HS-5 (cell line): ENCODE measurements at regions not wholly inside any gene's neighbourhood (a gene's known extent, or its start where the extent isn't known, plus 50 kb on each side); places are given as distances from the start of the nearest gene placed in this dataset.

Source experiments
- DNase-seq: peaks from one replicate; pipeline ENCODE4 v3.0.0-alpha.2; 2012; ENCODE audit warnings: low read depth

GRCh38 chr13:107743983-107744382 is 471.4 kb downstream of the LIG4 start:
- no peak for DNase-seq

GRCh38 chr13:107743526-107743925 is 471.8 kb downstream of the LIG4 start:
- no peak for DNase-seq

GRCh38 chr13:107743100-107743499 is 472.2 kb downstream of the LIG4 start:
- DNase-seq: no peak

- no peak for DNase-seq
These were observed 472.8 kb downstream of the LIG4 start for GRCh38 chr13:107742544-107742943.

GRCh38 chr13:107738004-107738403 is 477.3 kb downstream of the LIG4 start:
- DNase-seq: no peak

- no peak for DNase-seq
These were observed 478.6 kb downstream of the LIG4 start for GRCh38 chr13:107736731-107737130.

GRCh38 chr13:107736170-107736569 is 479.2 kb downstream of the LIG4 start:
- no peak for DNase-seq

GRCh38 chr13:107734891-107735625 is 480.3 kb downstream of the LIG4 start:
- DNase-seq: no peak

GRCh38 chr13:107733276-107733675 is 482.1 kb downstream of the LIG4 start:
- DNase-seq: no peak

GRCh38 chr13:107730813-107731212 is 484.5 kb downstream of the LIG4 start:
- no peak for DNase-seq

GRCh38 chr13:107721125-107721869 is 494.0 kb downstream of the LIG4 start:
- DNase-seq: no peak

- no peak for DNase-seq
These were observed 498.6 kb downstream of the LIG4 start for GRCh38 chr13:107716741-107717140.

- no peak for DNase-seq
These were observed 499.1 kb downstream of the LIG4 start for GRCh38 chr13:107716241-107716640.

- DNase-seq: no peak
These were observed 499.8 kb downstream of the LIG4 start for GRCh38 chr13:107715496-107715895.

GRCh38 chr13:107713314-107713713 is 502.0 kb downstream of the LIG4 start:
- DNase-seq: no peak

- no peak for DNase-seq
These were observed 503.0 kb downstream of the LIG4 start for GRCh38 chr13:107712145-107712860.

GRCh38 chr13:107690181-107690580 is 525.2 kb downstream of the LIG4 start:
- no peak for DNase-seq

GRCh38 chr13:107685876-107686275 is 529.5 kb downstream of the LIG4 start:
- no peak for DNase-seq

GRCh38 chr13:107681600-107681999 is 533.7 kb downstream of the LIG4 start:
- DNase-seq: no peak

GRCh38 chr13:107680115-107680514 is 535.2 kb downstream of the LIG4 start:
- no peak for DNase-seq

GRCh38 chr13:107678075-107678689 is 537.2 kb downstream of the LIG4 start:
- DNase-seq: no peak

GRCh38 chr13:107675847-107676550 is 539.3 kb downstream of the LIG4 start:
- DNase-seq: no peak
